SK-N-SH (cell line): ENCODE measurements at regions not wholly inside any gene's neighbourhood (a gene's known extent, or its start where the extent isn't known, plus 50 kb on each side); places are given as distances from the start of the nearest gene placed in this dataset.

Source experiments
- CTCF ChIP-seq: fragments of 200-600 bp; sonication (generic); IDR thresholded peaks from 2 replicates; pipeline ENCODE4 v1.6.1; 2017; ENCODE audit warnings: antibody characterized with exemption, mild to moderate bottlenecking, moderate library complexity
- FOXM1 ChIP-seq: IDR thresholded peaks from 2 replicates; pipeline ENCODE4 v1.4.0; 2012; ENCODE audit warnings: low read depth, mild to moderate bottlenecking

- TF ChIP-seq FOXM1 (no peak), CTCF (peak; percentile 15; the same call in 1 of the 2 replicates)
These were observed 510.5 kb downstream of the IRS2 start for GRCh38 chr13:109275852-109276251.
